ENCODE measurements at regions not wholly inside any gene's neighbourhood (a gene's known extent, or its start where the extent isn't known, plus 50 kb on each side); places are given as distances from the start of the nearest gene placed in this dataset.

DNA sequence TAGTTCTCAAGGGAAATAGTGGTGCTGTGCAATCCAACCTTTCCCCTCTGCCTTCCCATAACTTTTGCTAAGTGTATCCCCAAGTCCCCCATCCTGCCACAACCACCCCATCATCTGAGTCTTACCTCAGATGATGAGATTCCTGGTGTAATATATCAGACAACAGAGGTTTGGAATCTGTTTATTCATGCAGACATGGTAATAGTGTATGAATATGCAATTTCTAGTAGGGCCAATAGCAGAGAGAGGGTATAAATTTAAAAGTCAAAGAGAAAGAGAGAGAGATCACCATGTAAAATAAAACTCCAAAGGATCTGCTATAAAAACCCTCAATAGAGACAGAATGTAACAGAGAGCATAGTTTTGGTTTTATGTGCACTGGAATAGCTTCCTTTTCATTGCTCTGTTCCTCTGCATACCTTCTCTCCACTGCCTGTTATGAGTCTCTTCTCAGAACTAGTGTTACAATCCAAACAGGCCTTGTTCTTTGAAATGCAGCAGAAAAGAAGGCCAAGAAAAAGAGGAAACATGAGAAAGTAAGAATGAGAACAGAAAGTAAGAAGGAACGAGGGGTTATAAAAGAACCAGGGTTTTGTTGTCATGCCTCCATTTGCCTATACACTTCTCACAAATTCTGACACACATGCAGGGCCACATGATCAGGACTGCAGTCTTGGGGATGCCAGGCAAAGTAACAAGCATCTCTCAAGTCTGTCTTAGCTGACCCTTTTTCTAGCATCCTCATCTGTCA, 278.0 kb downstream of the CETN3 start:
- TF ChIP-seq EZH2 (IDR thresholded peaks at IDR 0.05; ENCODE audit: insufficient read depth, poor library complexity, severe bottlenecking) (no peak), EZH2phosphoT487 (IDR thresholded peaks at IDR 0.05; ENCODE audit: insufficient read depth, low read depth) (no peak)
